Stimulated activated CD4-positive, alpha-beta T cell treated with anti-CD3 and anti-CD28 coated beads, Interleukin-1b, Interleukin-23, amount 100 ng/mL, for 48 hours (primary cell): ENCODE measurements at regions not wholly inside any gene's neighbourhood (a gene's known extent, or its start where the extent isn't known, plus 50 kb on each side); places are given as distances from the start of the nearest gene placed in this dataset.

Experiments
- DNase-seq: peaks from one replicate; pipeline ENCODE4 v3.0.0-alpha.2; 2020

DNA sequence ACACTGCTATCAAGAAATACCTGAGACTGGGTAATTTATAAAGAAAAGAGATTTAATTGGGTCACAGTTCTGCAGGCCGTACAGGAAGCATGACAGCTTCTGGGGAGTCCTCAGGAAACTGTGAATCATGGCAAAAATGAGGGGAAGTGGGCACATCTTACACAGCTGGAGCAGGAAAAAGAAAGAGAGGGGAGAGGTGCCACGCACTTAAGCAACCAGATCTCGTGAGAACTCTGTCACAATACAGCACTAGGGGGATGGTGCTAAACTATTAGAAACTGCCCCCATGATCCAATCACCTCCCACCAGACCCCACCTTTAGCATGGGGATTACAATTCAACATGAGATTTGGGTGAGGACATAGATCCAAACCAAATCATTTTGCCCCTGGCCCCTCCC, 105.5 kb upstream of the CPLX2 start:
- DNase-seq = no peak

DNA sequence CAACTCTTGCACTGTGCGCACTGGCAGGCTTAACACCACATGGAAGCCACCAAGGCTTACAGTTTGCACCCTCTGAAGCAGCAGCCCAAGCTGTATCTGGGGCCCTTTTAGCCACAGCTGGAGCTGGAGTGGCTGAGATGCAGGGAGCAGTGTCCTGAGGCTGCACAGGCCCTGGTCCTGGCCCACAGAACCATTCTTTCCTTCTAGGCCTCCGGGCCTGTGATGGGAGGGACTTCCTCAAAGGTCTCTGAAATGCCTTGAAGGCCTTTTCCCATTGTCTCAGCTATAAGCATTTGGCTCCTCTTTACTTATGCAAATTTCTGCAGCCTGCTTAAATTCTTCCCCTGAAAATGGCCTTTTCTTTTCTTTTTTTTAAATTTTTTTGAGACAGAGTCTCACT, 104.4 kb upstream of the CPLX2 start:
- no peak for DNase-seq

DNA sequence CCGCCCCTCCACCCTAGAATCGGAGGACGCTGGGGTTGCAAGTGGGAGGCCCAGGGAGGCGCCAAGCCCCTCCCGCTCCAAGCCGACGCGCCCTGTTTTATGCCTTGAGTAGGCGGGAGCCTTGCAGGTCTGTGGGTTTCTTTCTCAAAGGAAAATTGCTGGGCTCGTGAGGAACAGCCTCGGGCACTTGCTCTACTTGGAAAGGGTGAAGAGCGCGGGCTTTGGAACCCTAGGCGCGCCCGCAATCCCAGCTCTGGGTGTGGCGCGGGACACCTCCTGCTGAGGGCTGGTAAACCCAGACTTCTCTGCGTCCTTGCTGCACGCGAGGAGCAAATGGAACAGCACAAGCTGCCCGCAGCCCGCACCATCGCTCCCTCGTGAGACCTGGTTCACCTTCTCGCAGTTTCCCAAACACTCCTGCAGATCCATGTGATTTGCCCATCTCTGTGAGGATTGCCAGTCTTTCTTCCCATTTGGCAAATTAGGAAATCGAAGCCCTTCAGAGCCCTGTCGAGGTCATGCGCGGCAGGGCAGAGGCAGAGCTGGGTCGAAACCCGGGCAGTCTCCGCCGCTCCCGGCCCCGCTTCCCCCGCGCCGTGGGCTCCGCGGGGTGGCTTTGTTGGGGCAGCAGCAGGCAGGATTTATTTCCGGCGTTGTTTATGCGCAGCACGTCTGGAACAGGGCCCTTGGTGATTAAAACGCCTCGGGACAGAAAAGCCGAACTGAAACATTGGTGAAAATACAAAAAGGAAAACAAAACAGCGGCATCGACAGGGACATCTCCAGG, 98.4 kb upstream of the CPLX2 start:
- DNase-seq = no peak

- DNase-seq = no peak
These were observed 97.8 kb upstream of the CPLX2 start for GRCh38 chr5:175773534-175774070.

GRCh38 chr5:175775416-175775815, 96.0 kb upstream of the CPLX2 start:
- no peak for DNase-seq

GRCh38 chr5:175778951-175779503, 92.4 kb upstream of the CPLX2 start:
- no peak for DNase-seq

DNA sequence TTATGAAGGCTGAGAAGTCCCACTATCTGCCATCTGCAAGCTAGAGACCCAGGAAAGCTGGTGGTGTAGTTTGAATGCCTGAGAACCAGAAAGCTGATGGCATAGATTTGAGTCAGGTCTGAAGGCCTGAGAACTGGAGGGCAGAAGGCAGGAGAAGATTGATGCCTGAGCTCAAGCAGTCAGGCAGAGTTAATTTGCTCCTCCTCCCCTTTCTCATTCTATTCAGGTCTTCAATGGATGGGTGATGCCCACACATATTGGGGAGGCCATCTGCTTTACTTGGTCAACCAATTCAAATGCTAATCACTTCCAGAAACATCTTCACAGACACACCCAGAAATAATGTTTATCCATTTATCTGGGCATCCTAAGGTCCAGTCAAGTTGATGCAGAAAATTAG, 87.6 kb upstream of the CPLX2 start:
- DNase-seq = no peak

DNA sequence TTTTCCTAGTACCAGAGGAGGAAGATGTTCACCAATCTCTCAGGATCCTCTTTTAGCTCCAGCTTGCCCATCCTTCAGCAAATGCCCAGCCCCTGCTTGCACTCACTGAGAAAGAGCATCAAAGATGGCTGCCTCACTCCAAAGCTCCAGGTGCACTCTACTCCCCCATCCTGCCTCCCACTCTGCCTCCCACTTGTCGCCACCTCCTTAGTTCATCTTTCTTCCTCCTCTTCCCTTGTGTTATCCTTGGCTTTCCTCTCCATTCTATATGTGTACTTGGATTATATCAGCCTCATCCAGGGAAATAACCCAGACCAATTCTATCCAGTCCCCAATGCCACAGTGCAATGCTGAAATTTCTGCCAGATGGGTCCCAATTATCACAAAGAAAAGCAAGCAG, 87.1 kb upstream of the CPLX2 start:
- no peak for DNase-seq

- DNase-seq = no peak
These were observed 85.7 kb upstream of the CPLX2 start for GRCh38 chr5:175785681-175786080.

- DNase-seq = no peak
These were observed 83.1 kb upstream of the CPLX2 start for GRCh38 chr5:175788155-175788787.

DNA sequence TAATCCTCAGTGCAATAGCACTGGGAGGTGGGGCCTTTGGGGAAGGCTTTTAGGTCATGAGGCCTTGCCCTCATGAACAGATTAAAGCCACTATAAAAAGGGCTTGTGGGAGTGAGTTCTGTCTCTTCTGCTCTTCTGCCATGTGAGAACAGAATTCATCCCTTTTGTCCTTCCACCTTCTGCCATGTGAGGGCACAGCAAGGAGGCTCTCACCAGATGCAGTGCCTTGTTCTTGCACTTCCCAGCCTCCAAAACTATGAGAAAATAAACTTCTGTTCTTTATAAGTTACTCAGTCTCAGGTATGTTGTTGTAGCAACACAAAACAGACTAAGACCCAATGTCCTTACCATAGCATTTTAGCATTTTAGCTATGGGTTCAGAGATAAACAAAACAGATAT, 81.7 kb upstream of the CPLX2 start:
- DNase-seq = no peak

GRCh38 chr5:175790796-175791195, 80.6 kb upstream of the CPLX2 start:
- no peak for DNase-seq

DNA sequence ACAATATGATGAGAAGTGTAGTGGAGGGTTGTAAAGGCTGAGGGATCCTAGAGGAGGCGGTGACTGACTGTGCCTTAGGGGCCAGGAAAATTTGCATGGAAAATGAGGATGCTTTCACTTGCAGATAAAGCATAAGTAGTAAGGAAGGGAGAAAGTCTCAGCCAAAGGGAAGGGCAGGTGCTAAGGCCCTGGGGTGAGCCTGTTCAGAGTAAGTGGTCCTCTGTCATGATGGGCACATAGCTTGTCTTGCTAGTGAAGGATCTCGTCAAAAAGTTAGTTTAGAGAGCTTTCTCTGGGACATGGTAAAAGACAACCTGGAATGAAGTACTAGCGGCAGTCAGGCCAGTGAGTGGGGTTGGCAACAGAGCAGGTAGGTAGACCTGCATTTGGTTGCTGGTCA, 75.4 kb upstream of the CPLX2 start:
- no peak for DNase-seq

GRCh38 chr5:175796536-175797499, 74.6 kb upstream of the CPLX2 start:
- DNase-seq = peak; percentile 78

DNA sequence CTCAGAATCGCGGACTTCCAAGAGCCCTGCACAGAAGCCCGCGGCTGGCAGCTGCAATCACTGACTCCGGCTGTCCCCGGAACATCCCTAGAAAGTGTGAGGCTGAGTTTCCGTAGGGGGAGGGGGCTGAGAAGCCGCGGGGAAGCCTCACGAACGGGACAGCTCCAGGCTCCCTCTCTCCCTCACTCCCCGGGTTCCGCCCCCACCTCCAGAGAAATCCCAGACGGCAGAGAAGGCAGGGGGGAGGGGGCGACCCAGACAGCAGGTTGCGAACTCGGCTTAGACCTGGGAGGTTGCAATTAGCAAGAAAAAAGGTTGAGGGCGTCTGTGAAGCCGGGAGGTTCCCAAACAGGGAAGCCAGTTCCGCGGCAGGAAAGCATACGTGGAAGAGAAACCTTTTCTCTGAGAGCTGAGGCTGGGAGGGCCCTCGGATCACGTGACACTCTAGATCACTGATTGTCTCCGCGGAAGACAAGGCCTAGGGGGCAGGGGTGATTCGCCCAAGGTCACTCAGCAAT, 73.8 kb upstream of the CPLX2 start:
- DNase-seq = no peak

DNA sequence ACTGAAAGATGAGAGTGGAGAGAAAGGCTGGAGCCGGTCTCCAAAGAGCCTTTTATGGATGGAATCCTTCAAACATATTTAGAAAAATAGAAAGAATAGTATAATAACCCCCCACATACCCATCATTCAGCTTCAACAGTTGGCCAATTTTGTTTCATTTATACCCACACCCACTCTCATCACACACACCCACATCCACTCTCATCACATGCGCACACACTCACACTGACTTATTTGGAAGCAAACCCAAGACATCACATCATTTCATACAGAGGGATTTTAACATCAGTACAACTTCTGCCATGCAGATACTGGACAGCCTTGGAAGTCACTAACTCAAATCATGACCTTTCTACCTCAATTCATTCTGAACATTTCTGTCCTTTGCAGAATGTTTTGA, 72.8 kb upstream of the CPLX2 start:
- no peak for DNase-seq

DNA sequence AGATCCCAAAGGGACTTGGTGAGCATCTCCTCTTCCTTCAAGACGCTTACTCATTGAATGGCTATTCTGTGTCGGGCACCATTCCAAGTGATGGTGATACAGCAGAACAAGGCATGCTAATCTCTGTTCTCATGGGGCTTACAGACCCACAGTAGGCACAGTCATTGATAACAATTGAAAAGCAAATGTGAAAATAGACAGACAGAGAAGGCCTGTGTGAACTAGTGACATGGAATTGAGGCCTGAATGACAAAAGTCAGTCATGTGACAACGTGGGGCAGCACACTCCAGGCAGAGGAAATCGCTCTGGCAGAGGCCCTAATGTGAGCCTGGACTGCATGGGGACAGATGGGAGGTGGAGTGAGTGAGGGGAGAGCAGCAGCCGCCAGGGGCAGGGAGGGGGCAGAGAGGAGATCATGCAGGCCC, 70.7 kb upstream of the CPLX2 start:
- DNase-seq = no peak

DNA sequence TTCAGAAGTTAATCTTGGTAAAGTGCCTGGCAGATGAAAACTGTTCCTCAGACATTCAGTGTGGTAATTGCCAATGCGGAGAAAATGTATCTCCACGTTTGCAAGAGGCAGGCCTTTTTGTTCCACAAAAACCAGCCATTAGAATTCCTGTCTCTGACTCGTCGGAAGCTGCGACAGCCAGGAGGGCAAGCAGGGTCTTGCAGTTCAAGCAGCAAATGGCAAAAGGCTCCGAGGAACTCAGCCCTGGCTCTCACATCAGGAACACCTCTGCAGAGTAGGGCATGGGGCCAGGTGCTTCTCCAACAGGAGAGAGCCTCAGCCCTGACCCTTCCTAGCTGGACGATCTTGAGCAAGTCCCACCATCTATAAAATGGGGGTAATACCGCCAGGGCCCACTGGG, 69.0 kb upstream of the CPLX2 start:
- no peak for DNase-seq

GRCh38 chr5:175803254-175803653, 68.1 kb upstream of the CPLX2 start:
- DNase-seq = no peak

GRCh38 chr5:175803736-175804454, 67.5 kb upstream of the CPLX2 start:
- no peak for DNase-seq

DNA sequence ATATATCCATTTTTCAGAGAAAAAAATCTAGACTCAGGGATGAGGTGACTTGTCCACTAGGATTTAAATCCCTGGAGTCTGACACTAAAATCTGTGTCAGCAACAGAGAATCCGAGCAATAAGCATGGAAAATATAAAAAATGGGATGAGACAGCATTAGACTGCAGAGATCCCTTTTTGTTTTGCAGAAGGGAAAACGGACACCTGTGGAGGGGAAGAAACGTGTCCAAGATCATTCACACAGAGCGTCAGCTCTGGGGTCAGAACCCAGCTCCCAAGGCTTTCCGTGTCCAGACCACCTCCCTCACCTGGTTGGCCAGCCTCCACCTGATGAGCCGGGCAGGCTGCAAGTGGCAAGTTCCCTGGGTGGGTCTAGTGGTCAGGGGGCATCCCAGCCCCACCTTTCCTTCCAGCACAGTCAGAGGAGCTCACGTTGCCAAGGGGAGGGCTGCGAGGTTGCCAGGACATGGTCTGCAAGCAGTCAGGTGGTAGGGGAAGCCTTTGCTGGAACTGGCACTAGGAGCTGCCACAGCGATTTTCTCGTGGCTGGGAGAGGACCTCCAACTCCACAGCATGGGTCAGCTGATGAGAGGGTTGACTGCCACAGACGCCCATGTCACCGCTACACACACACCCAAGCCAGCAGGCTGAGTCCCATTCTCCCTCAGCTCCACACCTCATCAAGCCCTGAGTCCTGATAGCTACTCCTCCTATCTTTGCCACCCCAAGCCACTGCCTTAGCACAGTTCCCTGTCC, 65.9 kb upstream of the CPLX2 start:
- no peak for DNase-seq
